NB4 (cell line): ENCODE measurements at regions not wholly inside any gene's neighbourhood (a gene's known extent, or its start where the extent isn't known, plus 50 kb on each side); places are given as distances from the start of the nearest gene placed in this dataset.

ENCODE experiments used
- MYC ChIP-seq: IDR thresholded peaks from 2 replicates; pipeline ENCODE4 v1.6.1; 2011; ENCODE audit warnings: low read depth, low read length
- POLR2A ChIP-seq: IDR thresholded peaks from 2 replicates; pipeline ENCODE4 v1.6.1; 2011; ENCODE audit warnings: mild to moderate bottlenecking; ENCODE audit not compliant: insufficient read length; ENCODE audit errors: extremely low read depth
- TF ChIP-seq, protein P1 (sequence below): IDR thresholded peaks from one replicate; pipeline ENCODE4 v1.5.1; 2012; ENCODE audit warnings: low read depth, low read length

DNA sequence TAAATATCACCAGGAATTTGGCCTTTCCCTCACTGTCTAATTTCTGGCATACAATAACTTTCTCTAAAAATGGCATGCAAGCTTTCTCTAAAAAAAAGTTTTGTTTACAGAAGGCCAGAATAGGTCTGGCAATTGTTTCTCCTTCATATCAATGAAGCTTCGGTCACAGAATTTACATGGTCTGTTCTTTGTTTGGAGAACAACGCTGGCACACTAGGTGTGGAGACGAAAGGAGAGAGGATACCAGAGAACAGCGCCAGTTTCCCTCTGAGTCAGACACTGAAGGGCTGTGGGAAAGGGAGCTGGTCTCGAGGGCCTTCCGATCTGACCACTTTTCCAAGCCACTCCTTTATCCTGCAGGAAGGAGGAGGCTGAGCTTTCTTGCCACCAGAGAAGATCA lies 60.1 kb upstream of the ITGA1 start:
- TF ChIP-seq, protein P1, sequence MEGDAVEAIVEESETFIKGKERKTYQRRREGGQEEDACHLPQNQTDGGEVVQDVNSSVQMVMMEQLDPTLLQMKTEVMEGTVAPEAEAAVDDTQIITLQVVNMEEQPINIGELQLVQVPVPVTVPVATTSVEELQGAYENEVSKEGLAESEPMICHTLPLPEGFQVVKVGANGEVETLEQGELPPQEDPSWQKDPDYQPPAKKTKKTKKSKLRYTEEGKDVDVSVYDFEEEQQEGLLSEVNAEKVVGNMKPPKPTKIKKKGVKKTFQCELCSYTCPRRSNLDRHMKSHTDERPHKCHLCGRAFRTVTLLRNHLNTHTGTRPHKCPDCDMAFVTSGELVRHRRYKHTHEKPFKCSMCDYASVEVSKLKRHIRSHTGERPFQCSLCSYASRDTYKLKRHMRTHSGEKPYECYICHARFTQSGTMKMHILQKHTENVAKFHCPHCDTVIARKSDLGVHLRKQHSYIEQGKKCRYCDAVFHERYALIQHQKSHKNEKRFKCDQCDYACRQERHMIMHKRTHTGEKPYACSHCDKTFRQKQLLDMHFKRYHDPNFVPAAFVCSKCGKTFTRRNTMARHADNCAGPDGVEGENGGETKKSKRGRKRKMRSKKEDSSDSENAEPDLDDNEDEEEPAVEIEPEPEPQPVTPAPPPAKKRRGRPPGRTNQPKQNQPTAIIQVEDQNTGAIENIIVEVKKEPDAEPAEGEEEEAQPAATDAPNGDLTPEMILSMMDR: no peak
- TF ChIP-seq POLR2A (no peak), MYC (no peak)
